Adrenal gland (tissue), 9 donors: ENCODE measurements at regions not wholly inside any gene's neighbourhood (a gene's known extent, or its start where the extent isn't known, plus 50 kb on each side); places are given as distances from the start of the nearest gene placed in this dataset.

Experiments
- DNase-seq, 7 donors: peaks; one replicate each; pipeline ENCODE4 v3.0.0-alpha.2; 2019 to 2020
- H3K27ac ChIP-seq, 5 donors: fragments of 200-600 bp; sonication (generic) in 4 of 5; 1 replicate in 3 of 5; 2 replicates in 2 of 5; pipeline versions ENCODE4 v1.5.1 to v1.8.0; 2016 to 2020; ENCODE audit warnings: mild to moderate bottlenecking in 1 of 5
- H3K27me3 ChIP-seq: fragments of 200-600 bp; 2 replicates; pipeline ENCODE4 v1.8.0; 2021
- H3K36me3 ChIP-seq, 2 donors: fragments of 200-600 bp; replicated peaks in 1 of 2; 1 replicate in 1 of 2; 2 replicates in 1 of 2; pipeline versions ENCODE4 v1.5.1 to v1.8.0; 2018 to 2022
- H3K4me1 ChIP-seq, 2 donors: fragments of 200-600 bp; replicated peaks in 1 of 2; 1 replicate in 1 of 2; 2 replicates in 1 of 2; pipeline versions ENCODE4 v1.5.1 to v1.8.0; 2018 to 2021
- H3K4me3 ChIP-seq, 4 donors: fragments of 200-600 bp; sonication (generic) in 3 of 4; one replicate each; pipeline ENCODE4 v1.5.1; 2016 to 2018
- H3K9me3 ChIP-seq, 3 donors: fragments of 200-600 bp; sonication (generic) in 1 of 3; replicated peaks in 1 of 3; 1 replicate in 2 of 3; 2 replicates in 1 of 3; pipeline versions ENCODE4 v1.5.1 to v1.8.0; 2016 to 2021
- CTCF ChIP-seq, 6 experiments: fragments of 450-650 bp in 4 of 6; fragments of 200-600 bp in 2 of 6; sonication (generic) in 1 of 6; IDR thresholded peaks; 1 replicate in 5 of 6; 2 replicates in 1 of 6; pipeline versions ENCODE4 v1.5.1 to v1.8.0; 2016 to 2021; ENCODE audit warnings: antibody characterized with exemption in 6 of 6, mild to moderate bottlenecking in 2 of 6, moderate library complexity in 1 of 6
- POLR2A ChIP-seq, 2 donors: fragments of 450-650 bp; IDR thresholded peaks; one replicate each; pipeline ENCODE4 v1.6.1; 2017; ENCODE audit warnings: antibody characterized with exemption in 2 of 2, mild to moderate bottlenecking in 2 of 2, moderate library complexity in 1 of 2
- WGBS, 4 donors: extraction: QIAGEN DNeasy Blood & Tissue Kit in 2 of 4; methylation state at CpG; one replicate each; pipeline versions ENCODE4 v1.1.5 to v1.1.7; 2013 to 2017; 5-methylcytosine and 5-hydroxymethylcytosine counted together
- intact Hi-C, 2 donors: fragments of 100-400 bp; cut with DNase I; formaldehyde crosslinking; loops; one replicate each; pipeline versions ENCODE4 v1.14.1 to v1.15.0; 2022 to 2023
- donor health status: healthy with polysubstance abuse.
- donor health status: Bipolar disorder and iron deficiency.
- donor health status: DM: yes; HTN: yes; CAD: no.
- donor health status: DM: no; HTN: no; CAD: no.
- donor health status: DM: no; HTN: no; CAD: no.

GRCh38 chrX:43087830-43088229, 309.9 kb upstream of the PPP1R2C start:
- Histone ChIP-seq H3K9me3 (no peaks in the 10 kb centered on the region), H3K27ac (no peak overlapping the region), H3K36me3 (no peaks in the 10 kb centered on the region), H3K4me1 (no peaks in the 10 kb centered on the region), H3K27me3 (peaks cover 3% of the 10 kb centered on the region), H3K4me3 (no peak overlapping the region)
- intact Hi-C loops = no loop called here
- no peak for DNase-seq
- TF ChIP-seq POLR2A (IDR thresholded peaks at IDR 0.05) (no peak), CTCF (IDR thresholded peaks at IDR 0.05) (no peak)

- Histone ChIP-seq H3K27me3 (peaks cover 20% of the 10 kb centered on the region), H3K4me3 (no peak overlapping the region), H3K4me1 (no peaks in the 10 kb centered on the region), H3K9me3 (no peaks in the 10 kb centered on the region), H3K36me3 (no peaks in the 10 kb centered on the region), H3K27ac (no peak overlapping the region)
- TF ChIP-seq POLR2A (IDR thresholded peaks at IDR 0.05) (no peak), CTCF (IDR thresholded peaks at IDR 0.05) (no peak)
- intact Hi-C loops = no loop called here
- DNase-seq = no peak
- WGBS, 4 donors = 53 to 57% (median 55%) methylated on average over 2 of the region's 2 CpGs
Measured at GRCh38 chrX:43096830-43097229, 318.9 kb upstream of the PPP1R2C start.

GRCh38 chrX:43106009-43106408, 328.0 kb upstream of the PPP1R2C start:
- no peak for TF ChIP-seq CTCF (IDR thresholded peaks at IDR 0.05)
- no peak for TF ChIP-seq POLR2A (IDR thresholded peaks at IDR 0.05)
- intact Hi-C loops = no loop called here
- no peaks in the 10 kb centered on the region for H3K36me3 ChIP-seq
- H3K27me3 ChIP-seq = no peaks in the 10 kb centered on the region
- WGBS, 4 donors = 77 to 90% (median 84%) methylated on average over 5 of the region's 5 CpGs
- no peak overlapping the region for H3K27ac ChIP-seq
- no peaks in the 10 kb centered on the region for H3K9me3 ChIP-seq
- no peaks in the 10 kb centered on the region for H3K4me1 ChIP-seq
- no peak for DNase-seq
- H3K4me3 ChIP-seq = no peak overlapping the region

- intact Hi-C loops = no loop called here
- no peak for TF ChIP-seq CTCF (IDR thresholded peaks at IDR 0.05)
- no peak for TF ChIP-seq POLR2A (IDR thresholded peaks at IDR 0.05)
Measured at GRCh38 chrX:43108828-43109227, 330.9 kb upstream of the PPP1R2C start.

More at GRCh38 chrX:43108828-43109227, 330.9 kb upstream of the PPP1R2C start:
- Histone ChIP-seq H3K27me3 (no peaks in the 10 kb centered on the region), H3K4me3 (no peak overlapping the region), H3K4me1 (no peaks in the 10 kb centered on the region), H3K27ac (no peak overlapping the region), H3K9me3 (no peaks in the 10 kb centered on the region), H3K36me3 (no peaks in the 10 kb centered on the region)
- no peak for DNase-seq
- WGBS, 4 donors = 20 to 60% (median 29%) methylated on average over 1 to 2 of the region's 2 CpGs
